ENCODE measurements at regions not wholly inside any gene's neighbourhood (a gene's known extent, or its start where the extent isn't known, plus 50 kb on each side); places are given as distances from the start of the nearest gene placed in this dataset.

DNA sequence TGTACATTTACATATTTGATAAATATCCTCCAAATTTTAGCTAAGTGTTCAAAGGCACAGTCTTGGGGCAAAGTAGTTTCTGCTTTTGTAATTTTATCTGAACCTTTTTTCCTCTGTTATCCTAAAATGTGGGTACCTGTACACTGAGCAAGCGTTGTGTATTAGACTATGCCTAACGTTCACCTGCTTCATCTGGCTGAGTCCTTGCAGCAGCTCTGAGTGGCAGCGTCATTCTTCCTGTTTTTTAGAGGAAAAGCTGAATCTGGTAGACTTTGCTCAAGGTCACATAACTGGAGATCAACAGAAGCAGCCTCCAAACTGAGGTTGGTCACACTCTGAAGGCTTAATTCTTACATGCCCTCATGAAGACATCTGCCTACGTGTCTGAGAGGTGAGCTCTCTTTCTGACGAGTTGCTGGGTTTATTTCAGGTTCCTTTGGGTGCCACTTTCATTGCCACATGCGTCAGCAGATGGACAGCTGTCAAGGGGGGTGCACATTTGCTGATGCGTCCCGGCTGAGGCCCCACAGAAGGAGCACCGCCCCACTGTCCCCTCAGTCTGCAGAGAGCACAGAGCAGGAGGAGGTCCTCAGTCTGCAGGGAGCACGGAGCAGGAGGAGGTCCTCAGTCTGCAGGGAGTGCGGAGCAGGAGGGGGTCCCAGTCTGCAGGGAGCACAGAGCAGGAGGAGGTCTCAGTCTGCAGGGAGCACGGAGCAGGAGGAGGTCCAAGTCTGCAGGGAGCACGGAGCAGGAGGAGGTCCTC, 406.5 kb upstream of the SHH start:
- TF ChIP-seq CTCF (IDR thresholded peaks at IDR 0.05) (no peak), POLR2A (IDR thresholded peaks at IDR 0.05) (no peak), POLR2AphosphoS5 (IDR thresholded peaks at IDR 0.05) (no peak)
